Mesothelial cell of epicardium (in vitro differentiated cells): ENCODE measurements at regions not wholly inside any gene's neighbourhood (a gene's known extent, or its start where the extent isn't known, plus 50 kb on each side); places are given as distances from the start of the nearest gene placed in this dataset.
"Not testable (repeated sequence)": the region's sequence is repeated elsewhere in the genome, so short reads cannot be mapped to it uniquely, and the experiment has no call there.

ENCODE experiments used
- DNase-seq, 2 experiments: peaks; one replicate each; pipeline ENCODE4 v3.0.0; 2021; ENCODE audit warnings: low spot score in 2 of 2; ENCODE audit not compliant: unreplicated experiment in 2 of 2
- H3K27ac Mint-ChIP-seq: 2 replicates; pipeline ENCODE4 v1.8.0; 2021; ENCODE audit warnings: mixed read lengths
- H3K27me3 Mint-ChIP-seq: 2 replicates; pipeline ENCODE4 v1.8.0; 2021; ENCODE audit warnings: low read depth, mixed read lengths
- H3K36me3 Mint-ChIP-seq: 2 replicates; pipeline ENCODE4 v1.8.0; 2021; ENCODE audit warnings: mixed read lengths
- H3K4me1 Mint-ChIP-seq: 2 replicates; pipeline ENCODE4 v1.8.0; 2021; ENCODE audit warnings: mixed read lengths
- H3K4me3 Mint-ChIP-seq: 2 replicates; pipeline ENCODE4 v1.8.0; 2021; ENCODE audit warnings: mild to moderate bottlenecking, moderate library complexity, mixed read lengths
- H3K9me3 Mint-ChIP-seq: 2 replicates; pipeline ENCODE4 v1.8.0; 2021; ENCODE audit warnings: mixed read lengths
- TF ChIP-seq, protein P1 (sequence below): fragments of 200-600 bp; sonication (generic); IDR thresholded peaks from one replicate; pipeline ENCODE4 v1.5.0; 2021; ENCODE audit warnings: antibody characterized with exemption; ENCODE audit not compliant: unreplicated experiment

DNA sequence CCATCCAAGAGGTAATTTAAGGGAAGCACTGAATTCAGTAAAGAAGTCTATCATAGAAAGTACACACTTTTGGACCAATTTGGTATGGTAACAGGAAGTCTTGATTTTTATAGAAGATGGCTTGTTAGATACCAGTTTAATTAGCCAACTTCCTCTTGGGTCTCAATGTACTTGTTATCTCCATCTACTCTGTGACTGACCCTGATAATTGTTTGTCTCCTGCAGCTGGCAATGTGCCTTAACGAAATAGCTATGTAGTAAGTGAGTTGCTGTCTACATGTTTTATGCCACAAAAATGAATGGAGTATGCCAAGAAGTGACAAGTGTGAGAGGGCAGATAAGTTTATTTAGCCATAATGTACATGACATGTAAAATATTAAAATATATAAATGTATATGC is 410.5 kb upstream of the MAN1A1 start:
- Mint-ChIP-seq H3K27ac (no peak overlapping the region), H3K4me1 (no peaks in the 10 kb centered on the region), H3K36me3 (no peaks in the 10 kb centered on the region), H3K9me3 (peaks cover 4% of the 10 kb centered on the region), H3K27me3 (no peaks in the 10 kb centered on the region), H3K4me3 (no peak overlapping the region)
- TF ChIP-seq, protein P1, sequence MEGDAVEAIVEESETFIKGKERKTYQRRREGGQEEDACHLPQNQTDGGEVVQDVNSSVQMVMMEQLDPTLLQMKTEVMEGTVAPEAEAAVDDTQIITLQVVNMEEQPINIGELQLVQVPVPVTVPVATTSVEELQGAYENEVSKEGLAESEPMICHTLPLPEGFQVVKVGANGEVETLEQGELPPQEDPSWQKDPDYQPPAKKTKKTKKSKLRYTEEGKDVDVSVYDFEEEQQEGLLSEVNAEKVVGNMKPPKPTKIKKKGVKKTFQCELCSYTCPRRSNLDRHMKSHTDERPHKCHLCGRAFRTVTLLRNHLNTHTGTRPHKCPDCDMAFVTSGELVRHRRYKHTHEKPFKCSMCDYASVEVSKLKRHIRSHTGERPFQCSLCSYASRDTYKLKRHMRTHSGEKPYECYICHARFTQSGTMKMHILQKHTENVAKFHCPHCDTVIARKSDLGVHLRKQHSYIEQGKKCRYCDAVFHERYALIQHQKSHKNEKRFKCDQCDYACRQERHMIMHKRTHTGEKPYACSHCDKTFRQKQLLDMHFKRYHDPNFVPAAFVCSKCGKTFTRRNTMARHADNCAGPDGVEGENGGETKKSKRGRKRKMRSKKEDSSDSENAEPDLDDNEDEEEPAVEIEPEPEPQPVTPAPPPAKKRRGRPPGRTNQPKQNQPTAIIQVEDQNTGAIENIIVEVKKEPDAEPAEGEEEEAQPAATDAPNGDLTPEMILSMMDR: no peak
- DNase-seq: no peak

DNA sequence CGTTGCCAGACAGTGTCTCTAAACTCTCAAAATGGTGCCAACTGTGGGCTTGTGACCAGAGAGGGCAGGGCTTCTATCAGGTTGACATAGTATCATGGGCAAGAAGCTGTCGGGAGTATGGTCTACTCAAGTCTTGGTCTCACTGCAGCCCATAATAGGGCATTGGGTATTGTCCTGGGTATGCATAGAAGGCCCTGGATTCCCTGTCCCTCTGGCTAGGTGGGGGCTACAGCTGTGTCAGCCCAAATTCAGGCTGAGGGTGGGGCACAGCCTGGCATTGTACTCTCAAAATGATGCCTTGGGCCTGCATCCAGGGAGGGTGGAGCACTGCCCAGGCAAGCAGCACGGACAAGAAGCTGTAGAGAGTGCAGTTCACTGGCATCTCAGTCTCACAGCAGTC is 408.8 kb upstream of the MAN1A1 start:
- Mint-ChIP-seq H3K36me3 (no peaks in the 10 kb centered on the region), H3K27me3 (no peaks in the 10 kb centered on the region), H3K4me3 (no peak overlapping the region), H3K27ac (no peak overlapping the region), H3K4me1 (no peaks in the 10 kb centered on the region), H3K9me3 (peaks cover 3% of the 10 kb centered on the region)
- TF ChIP-seq, protein P1: no peak
- DNase-seq: no peak

DNA sequence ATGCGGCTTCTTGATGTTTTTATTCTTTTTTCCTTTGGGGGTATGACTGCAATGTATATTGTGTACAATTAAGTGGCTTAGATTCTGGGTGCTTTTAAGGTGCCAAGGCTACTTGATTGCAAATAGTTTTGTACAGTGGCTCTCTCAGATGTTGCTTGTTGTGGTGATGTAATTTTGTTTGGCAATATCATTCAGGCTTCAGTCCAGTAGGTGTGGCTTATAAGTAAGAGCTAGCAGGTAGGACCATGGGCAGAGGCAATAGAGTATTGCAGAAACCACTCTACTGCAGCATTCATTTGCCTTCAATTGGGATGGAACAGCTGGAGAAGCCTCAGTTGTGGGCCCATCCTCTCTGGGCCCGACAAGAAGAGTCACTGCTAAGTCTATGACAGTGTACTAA is 407.9 kb upstream of the MAN1A1 start:
- H3K4me3 Mint-ChIP-seq: no peak overlapping the region
- no peaks in the 10 kb centered on the region for H3K27me3 Mint-ChIP-seq
- peaks cover 10% of the 10 kb centered on the region for H3K9me3 Mint-ChIP-seq
- DNase-seq: no peak
- H3K36me3 Mint-ChIP-seq: no peaks in the 10 kb centered on the region
- no peaks in the 10 kb centered on the region for H3K4me1 Mint-ChIP-seq
- TF ChIP-seq, protein P1: no peak
- H3K27ac Mint-ChIP-seq: no peak overlapping the region

DNA sequence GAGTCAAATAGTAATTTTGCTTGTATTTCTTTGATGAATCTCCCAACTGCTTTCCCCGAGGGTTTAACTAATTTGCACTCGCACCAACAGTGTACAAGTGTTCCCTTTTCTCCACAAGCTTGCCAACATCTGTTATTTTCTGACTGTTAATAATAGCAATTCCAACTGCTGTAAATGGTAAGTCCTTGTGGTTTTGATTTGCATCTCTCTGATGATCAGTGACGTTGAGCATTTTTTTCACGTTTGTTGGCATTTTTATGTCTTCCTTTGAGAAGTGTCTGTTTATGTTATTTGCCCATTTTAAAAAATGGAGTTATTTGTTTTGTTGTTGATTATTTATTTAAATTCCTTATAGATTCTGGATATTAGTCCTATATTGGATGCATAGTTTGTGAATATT is 399.8 kb upstream of the MAN1A1 start:
- no peaks in the 10 kb centered on the region for H3K36me3 Mint-ChIP-seq
- peaks cover 35% of the 10 kb centered on the region for H3K9me3 Mint-ChIP-seq
- H3K4me3 Mint-ChIP-seq: no peak overlapping the region
- H3K4me1 Mint-ChIP-seq: no peaks in the 10 kb centered on the region
- TF ChIP-seq, protein P1: no peak
- H3K27me3 Mint-ChIP-seq: no peaks in the 10 kb centered on the region
- H3K27ac Mint-ChIP-seq: no peak overlapping the region
- DNase-seq: no peak

DNA sequence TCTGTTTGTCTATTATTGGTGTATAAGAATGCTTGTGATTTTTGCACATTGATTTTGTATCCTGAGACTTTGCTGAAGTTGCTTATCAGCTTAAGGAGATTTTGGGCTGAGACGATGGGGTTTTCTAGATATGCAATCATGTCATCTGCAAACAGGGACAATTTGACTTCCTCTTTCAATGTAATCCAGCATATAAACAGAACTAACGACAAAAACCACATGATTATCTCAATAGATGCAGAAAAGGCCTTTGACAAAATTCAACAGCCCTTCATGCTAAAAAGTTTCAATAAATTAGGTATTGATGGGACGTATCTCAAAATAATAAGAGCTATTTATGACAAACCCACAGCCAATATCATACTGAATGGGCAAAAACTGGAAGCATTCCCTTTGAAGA is 399.0 kb upstream of the MAN1A1 start:
- H3K27ac Mint-ChIP-seq, H3K36me3 Mint-ChIP-seq, H3K4me3 Mint-ChIP-seq: not testable (repeated sequence)

DNA sequence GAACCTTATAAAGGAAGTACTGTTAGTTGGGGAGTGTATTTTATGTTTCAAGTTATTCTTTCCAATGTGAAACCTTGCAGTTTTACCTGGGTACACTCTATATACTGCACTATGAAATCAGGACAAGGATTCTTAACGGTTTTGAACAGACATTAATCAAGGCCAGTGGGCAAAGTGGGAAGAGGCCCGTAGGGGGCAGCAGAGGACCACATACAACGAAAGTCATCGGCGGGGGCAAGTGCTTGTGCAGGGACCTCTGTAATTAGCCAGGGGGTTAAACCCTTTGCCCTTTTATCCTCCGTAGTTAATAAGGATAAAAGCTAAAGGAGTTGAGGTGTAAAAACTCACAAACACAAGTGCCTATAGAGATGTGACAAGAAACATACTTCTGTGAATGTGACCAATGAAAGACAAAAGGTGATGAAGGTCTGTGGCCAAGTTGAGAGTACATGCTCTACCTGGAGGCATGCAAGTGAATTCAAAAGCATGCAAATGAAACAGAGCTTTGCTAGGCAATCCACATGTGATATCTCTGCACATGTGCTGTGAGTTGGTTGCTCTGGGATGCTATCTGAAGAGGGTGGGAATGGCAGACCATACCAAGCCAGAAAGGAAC is 392.7 kb upstream of the MAN1A1 start:
- Mint-ChIP-seq H3K27ac (no peak overlapping the region), H3K4me1 (peaks cover 20% of the 10 kb centered on the region), H3K4me3 (no peak overlapping the region), H3K36me3 (no peaks in the 10 kb centered on the region), H3K9me3 (no peaks in the 10 kb centered on the region), H3K27me3 (no peaks in the 10 kb centered on the region)
- TF ChIP-seq, protein P1: peak; percentile 57
- peak in 1 of 2 experiments; percentile 51 for DNase-seq

More for the DNA sequence above, 399.0 kb upstream of the MAN1A1 start:
- DNase-seq, H3K4me1 Mint-ChIP-seq, H3K27me3 Mint-ChIP-seq: not testable (repeated sequence)
- H3K9me3 Mint-ChIP-seq: peaks cover 34% of the 10 kb centered on the region
